ENCODE measurements at regions not wholly inside any gene's neighbourhood (a gene's known extent, or its start where the extent isn't known, plus 50 kb on each side); places are given as distances from the start of the nearest gene placed in this dataset.

GRCh38 chr3:23752126-23752525, 53.6 kb upstream of the UBE2E1 start:
- TF ChIP-seq CTCF (IDR thresholded peaks at IDR 0.05; ENCODE audit: low read depth, low read length, missing input control) (no peak), GABPA (IDR thresholded peaks at IDR 0.05 in 1 of 2, conservative IDR thresholded peaks at IDR 0.05 in 1 of 2) (no peak), REST (IDR thresholded peaks at IDR 0.05) (no peak), JUND (IDR thresholded peaks at IDR 0.05) (no peak), MAX (IDR thresholded peaks at IDR 0.05) (no peak), TAF1 (conservative IDR thresholded peaks at IDR 0.05) (no peak), ATF3 (IDR thresholded peaks at IDR 0.05) (no peak)

All from liver (tissue), 3 donors.